ENCODE measurements at regions not wholly inside any gene's neighbourhood (a gene's known extent, or its start where the extent isn't known, plus 50 kb on each side); places are given as distances from the start of the nearest gene placed in this dataset.

DNA sequence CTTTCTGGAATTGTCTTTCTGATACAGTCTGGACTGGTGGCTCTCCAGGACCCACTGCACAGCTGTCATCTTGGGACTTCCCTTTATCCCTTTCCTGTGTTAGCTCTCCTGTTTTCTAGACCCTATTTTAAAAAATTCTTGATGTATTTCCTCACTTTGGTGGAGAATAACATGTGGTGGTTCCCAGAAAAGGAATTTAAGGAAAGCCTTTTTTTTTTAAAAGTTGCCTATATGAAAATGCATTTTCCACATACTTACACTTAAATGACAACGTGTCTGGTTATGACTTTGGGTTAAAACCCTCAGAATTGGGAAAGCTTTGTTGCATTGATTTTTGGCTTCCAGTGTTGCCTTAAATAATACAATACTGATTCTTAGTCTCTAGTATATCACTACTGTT is 400.7 kb downstream of the TMEM135 start:
- TF ChIP-seq, protein P1, sequence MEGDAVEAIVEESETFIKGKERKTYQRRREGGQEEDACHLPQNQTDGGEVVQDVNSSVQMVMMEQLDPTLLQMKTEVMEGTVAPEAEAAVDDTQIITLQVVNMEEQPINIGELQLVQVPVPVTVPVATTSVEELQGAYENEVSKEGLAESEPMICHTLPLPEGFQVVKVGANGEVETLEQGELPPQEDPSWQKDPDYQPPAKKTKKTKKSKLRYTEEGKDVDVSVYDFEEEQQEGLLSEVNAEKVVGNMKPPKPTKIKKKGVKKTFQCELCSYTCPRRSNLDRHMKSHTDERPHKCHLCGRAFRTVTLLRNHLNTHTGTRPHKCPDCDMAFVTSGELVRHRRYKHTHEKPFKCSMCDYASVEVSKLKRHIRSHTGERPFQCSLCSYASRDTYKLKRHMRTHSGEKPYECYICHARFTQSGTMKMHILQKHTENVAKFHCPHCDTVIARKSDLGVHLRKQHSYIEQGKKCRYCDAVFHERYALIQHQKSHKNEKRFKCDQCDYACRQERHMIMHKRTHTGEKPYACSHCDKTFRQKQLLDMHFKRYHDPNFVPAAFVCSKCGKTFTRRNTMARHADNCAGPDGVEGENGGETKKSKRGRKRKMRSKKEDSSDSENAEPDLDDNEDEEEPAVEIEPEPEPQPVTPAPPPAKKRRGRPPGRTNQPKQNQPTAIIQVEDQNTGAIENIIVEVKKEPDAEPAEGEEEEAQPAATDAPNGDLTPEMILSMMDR (conservative IDR thresholded peaks at IDR 0.05 in 1 of 2, IDR thresholded peaks at IDR 0.05 in 1 of 2; ENCODE audit: extremely low read depth in 1 of 2, insufficient read depth in 1 of 2, low read depth in 1 of 2, low read length in 2 of 2), result no peak
- TF ChIP-seq EZH2 (IDR thresholded peaks at IDR 0.05; ENCODE audit: borderline replicate concordance, low read length), result no peak

Measured in mammary epithelial cell (primary cell).